MCF 10A (cell line): ENCODE measurements at regions not wholly inside any gene's neighbourhood (a gene's known extent, or its start where the extent isn't known, plus 50 kb on each side); places are given as distances from the start of the nearest gene placed in this dataset.
"Not testable (repeated sequence)": the region's sequence is repeated elsewhere in the genome, so short reads cannot be mapped to it uniquely, and the experiment has no call there.

Experiments
- BruUV-seq: library from RNA; stranded (reverse); fragments of 400-500 nt; replicated peaks from 2 replicates; lab custom pipeline; 2021; lab: Mats Ljungman, UMichigan
- CTCF ChIA-PET: fragments of 300-600 bp; sonication (Branson Sonifier 250); formaldehyde crosslinking; extraction: SDS; loops from one replicate; lab custom pipeline; 2021; ENCODE audit warnings: antibody characterized with exemption, inconsistent platforms; lab: Yijun Ruan, JAX
- POLR2A ChIA-PET: fragments of 300-600, 350-650 bp; sonication (Branson Sonifier 250); formaldehyde crosslinking; extraction: SDS; loops from one replicate; lab custom pipeline; 2020; ENCODE audit warnings: antibody characterized with exemption, inconsistent platforms; lab: Yijun Ruan, JAX
- DNase-seq: peaks from one replicate; pipeline ENCODE4 v3.0.0-alpha.2; 2018; ENCODE audit not compliant: unreplicated experiment
- H3K27ac Mint-ChIP-seq: one replicate; pipeline ENCODE4 v1.8.0; 2022; ENCODE audit warnings: mild to moderate bottlenecking, low read depth, mixed read lengths; ENCODE audit not compliant: unreplicated experiment
- H3K27me3 Mint-ChIP-seq: one replicate; pipeline ENCODE4 v1.8.0; 2022; ENCODE audit warnings: mixed read lengths; ENCODE audit not compliant: insufficient read depth, unreplicated experiment
- H3K36me3 Mint-ChIP-seq: one replicate; pipeline ENCODE4 v1.8.0; 2022; ENCODE audit warnings: mild to moderate bottlenecking, moderate library complexity, mixed read lengths; ENCODE audit not compliant: insufficient read depth, unreplicated experiment
- H3K4me1 Mint-ChIP-seq: one replicate; pipeline ENCODE4 v1.8.0; 2022; ENCODE audit warnings: mixed read lengths; ENCODE audit not compliant: insufficient read depth, unreplicated experiment
- H3K4me3 Mint-ChIP-seq: one replicate; pipeline ENCODE4 v1.8.0; 2022; ENCODE audit warnings: mild to moderate bottlenecking, moderate library complexity, mixed read lengths; ENCODE audit not compliant: unreplicated experiment
- H3K9me3 Mint-ChIP-seq: one replicate; pipeline ENCODE4 v1.8.0; 2022; ENCODE audit warnings: mixed read lengths; ENCODE audit not compliant: unreplicated experiment
- CTCF ChIP-seq: fragments of 200-600 bp; IDR thresholded peaks from one replicate; pipeline ENCODE4 v1.8.0; 2022; ENCODE audit warnings: antibody characterized with exemption, mild to moderate bottlenecking; ENCODE audit not compliant: unreplicated experiment
- intact Hi-C: fragments of 100-400 bp; cut with micrococcal nuclease; formaldehyde crosslinking; loops from 2 replicates; pipeline ENCODE4 v1.14.1; 2022

GRCh38 chr2:91422102-91422501, 2730.6 kb downstream of the RPIA start:
- CTCF ChIA-PET: not testable (repeated sequence)

GRCh38 chr2:91427148-91427547, 2735.7 kb downstream of the RPIA start:
- DNase-seq, intact Hi-C loops, H3K4me1 Mint-ChIP-seq, H3K36me3 Mint-ChIP-seq, CTCF ChIA-PET, BruUV-seq, POLR2A ChIA-PET, H3K4me3 Mint-ChIP-seq, H3K27ac Mint-ChIP-seq: not testable (repeated sequence)
- peaks cover 14% of the 10 kb centered on the region for H3K9me3 Mint-ChIP-seq
- peaks cover 23% of the 10 kb centered on the region for H3K27me3 Mint-ChIP-seq

More at GRCh38 chr2:91422102-91422501, 2730.6 kb downstream of the RPIA start:
- H3K36me3 Mint-ChIP-seq, H3K27ac Mint-ChIP-seq, DNase-seq, H3K4me1 Mint-ChIP-seq, H3K4me3 Mint-ChIP-seq, POLR2A ChIA-PET, BruUV-seq, intact Hi-C loops: not testable (repeated sequence)
- peaks cover 17% of the 10 kb centered on the region for H3K27me3 Mint-ChIP-seq
- peaks cover 32% of the 10 kb centered on the region for H3K9me3 Mint-ChIP-seq

- DNase-seq, POLR2A ChIA-PET, H3K36me3 Mint-ChIP-seq, BruUV-seq, H3K27ac Mint-ChIP-seq, H3K4me3 Mint-ChIP-seq, CTCF ChIA-PET, H3K9me3 Mint-ChIP-seq, intact Hi-C loops, H3K4me1 Mint-ChIP-seq: not testable (repeated sequence)
- peaks cover 21% of the 10 kb centered on the region for H3K27me3 Mint-ChIP-seq
Observed at GRCh38 chr2:91441932-91442245, 2750.4 kb downstream of the RPIA start.

- no peak for DNase-seq
- H3K9me3 Mint-ChIP-seq: peaks cover 9% of the 10 kb centered on the region
- ChIA-PET POLR2A (no interaction called here), CTCF (no interaction called here)
- TF ChIP-seq CTCF: no peak
- BruUV-seq: no TSS peak
- intact Hi-C loops: no loop called here
- no peaks in the 10 kb centered on the region for H3K36me3 Mint-ChIP-seq
- H3K27me3 Mint-ChIP-seq: peaks cover 23% of the 10 kb centered on the region
- no peak overlapping the region for H3K4me3 Mint-ChIP-seq
- H3K27ac Mint-ChIP-seq: no peak overlapping the region
- H3K4me1 Mint-ChIP-seq: no peaks in the 10 kb centered on the region
Observed at GRCh38 chr2:91442246-91442905, 2750.9 kb downstream of the RPIA start.

GRCh38 chr2:91442906-91443729, 2751.6 kb downstream of the RPIA start:
- DNase-seq, H3K4me1 Mint-ChIP-seq, H3K27ac Mint-ChIP-seq, intact Hi-C loops, POLR2A ChIA-PET, CTCF ChIA-PET, H3K36me3 Mint-ChIP-seq, H3K9me3 Mint-ChIP-seq, H3K4me3 Mint-ChIP-seq, BruUV-seq: not testable (repeated sequence)
- H3K27me3 Mint-ChIP-seq: peaks cover 23% of the 10 kb centered on the region

- peaks cover 23% of the 10 kb centered on the region for H3K27me3 Mint-ChIP-seq
- intact Hi-C loops, DNase-seq, CTCF ChIA-PET, H3K36me3 Mint-ChIP-seq, H3K9me3 Mint-ChIP-seq, H3K4me1 Mint-ChIP-seq, POLR2A ChIA-PET, H3K4me3 Mint-ChIP-seq, BruUV-seq, H3K27ac Mint-ChIP-seq: not testable (repeated sequence)
Observed at GRCh38 chr2:91443730-91444115, 2752.2 kb downstream of the RPIA start.

- H3K4me1 Mint-ChIP-seq, H3K27ac Mint-ChIP-seq, H3K36me3 Mint-ChIP-seq, H3K9me3 Mint-ChIP-seq, DNase-seq, CTCF ChIA-PET, intact Hi-C loops, POLR2A ChIA-PET, BruUV-seq, H3K4me3 Mint-ChIP-seq: not testable (repeated sequence)
- peaks cover 23% of the 10 kb centered on the region for H3K27me3 Mint-ChIP-seq
Observed at GRCh38 chr2:91445705-91446104, 2754.2 kb downstream of the RPIA start.

- intact Hi-C loops, H3K27ac Mint-ChIP-seq, CTCF ChIA-PET, POLR2A ChIA-PET, H3K36me3 Mint-ChIP-seq, H3K4me3 Mint-ChIP-seq, DNase-seq, H3K4me1 Mint-ChIP-seq, BruUV-seq: not testable (repeated sequence)
- peaks cover 28% of the 10 kb centered on the region for H3K27me3 Mint-ChIP-seq
- peaks cover 16% of the 10 kb centered on the region for H3K9me3 Mint-ChIP-seq
Observed at GRCh38 chr2:91446489-91446888, 2755.0 kb downstream of the RPIA start.
